Adrenal gland (tissue), 5 donors: ENCODE measurements at regions not wholly inside any gene's neighbourhood (a gene's known extent, or its start where the extent isn't known, plus 50 kb on each side); places are given as distances from the start of the nearest gene placed in this dataset.

Experiments
- POLR2A ChIP-seq, 2 donors: fragments of 450-650 bp; IDR thresholded peaks; one replicate each; pipeline ENCODE4 v1.6.1; 2017; ENCODE audit warnings: antibody characterized with exemption in 2 of 2, mild to moderate bottlenecking in 2 of 2, moderate library complexity in 1 of 2
- TF ChIP-seq, protein P1 (sequence below), 6 experiments: fragments of 450-650 bp in 4 of 6; fragments of 200-600 bp in 2 of 6; sonication (generic) in 1 of 6; IDR thresholded peaks; 1 replicate in 5 of 6; 2 replicates in 1 of 6; pipeline versions ENCODE4 v1.5.1 to v1.8.0; 2016 to 2021; ENCODE audit warnings: antibody characterized with exemption in 6 of 6, mild to moderate bottlenecking in 2 of 6, moderate library complexity in 1 of 6
- donor health status: DM: no; HTN: no; CAD: no.

DNA sequence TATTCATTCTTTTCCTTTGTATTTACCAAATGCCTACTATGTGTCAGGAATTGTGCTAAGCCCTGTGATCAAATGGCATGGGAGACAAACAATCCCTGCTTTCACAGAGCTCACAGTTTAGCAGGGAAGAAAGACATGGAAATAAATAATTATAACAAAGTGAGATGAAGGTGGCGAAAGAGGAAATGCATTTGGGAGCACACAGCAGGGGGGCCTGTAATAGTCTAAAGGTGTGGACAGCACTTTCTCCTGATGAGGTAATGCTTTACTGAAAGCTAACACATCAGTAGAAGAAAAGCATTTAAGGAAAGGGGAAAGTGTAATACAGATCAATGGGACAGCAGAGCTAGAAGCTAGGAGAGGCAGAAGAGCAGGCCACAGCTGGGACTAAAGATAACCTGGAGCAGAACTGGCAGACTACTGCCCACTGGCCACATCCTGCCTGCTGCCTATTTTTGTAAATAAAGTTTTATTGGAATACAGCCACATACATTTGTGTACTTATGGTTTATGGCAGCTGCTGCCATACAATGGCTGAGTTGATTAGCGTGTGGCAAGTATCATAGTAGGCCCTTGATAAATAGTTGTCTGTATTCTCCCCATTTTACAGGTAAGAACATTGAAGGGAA is 67.1 kb upstream of the TAPT1 start:
- TF ChIP-seq POLR2A (IDR thresholded peaks at IDR 0.05), result no peak
- TF ChIP-seq, protein P1, sequence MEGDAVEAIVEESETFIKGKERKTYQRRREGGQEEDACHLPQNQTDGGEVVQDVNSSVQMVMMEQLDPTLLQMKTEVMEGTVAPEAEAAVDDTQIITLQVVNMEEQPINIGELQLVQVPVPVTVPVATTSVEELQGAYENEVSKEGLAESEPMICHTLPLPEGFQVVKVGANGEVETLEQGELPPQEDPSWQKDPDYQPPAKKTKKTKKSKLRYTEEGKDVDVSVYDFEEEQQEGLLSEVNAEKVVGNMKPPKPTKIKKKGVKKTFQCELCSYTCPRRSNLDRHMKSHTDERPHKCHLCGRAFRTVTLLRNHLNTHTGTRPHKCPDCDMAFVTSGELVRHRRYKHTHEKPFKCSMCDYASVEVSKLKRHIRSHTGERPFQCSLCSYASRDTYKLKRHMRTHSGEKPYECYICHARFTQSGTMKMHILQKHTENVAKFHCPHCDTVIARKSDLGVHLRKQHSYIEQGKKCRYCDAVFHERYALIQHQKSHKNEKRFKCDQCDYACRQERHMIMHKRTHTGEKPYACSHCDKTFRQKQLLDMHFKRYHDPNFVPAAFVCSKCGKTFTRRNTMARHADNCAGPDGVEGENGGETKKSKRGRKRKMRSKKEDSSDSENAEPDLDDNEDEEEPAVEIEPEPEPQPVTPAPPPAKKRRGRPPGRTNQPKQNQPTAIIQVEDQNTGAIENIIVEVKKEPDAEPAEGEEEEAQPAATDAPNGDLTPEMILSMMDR (IDR thresholded peaks at IDR 0.05), result no peak
